MM.1S (cell line): ENCODE measurements at regions not wholly inside any gene's neighbourhood (a gene's known extent, or its start where the extent isn't known, plus 50 kb on each side); places are given as distances from the start of the nearest gene placed in this dataset.

ENCODE experiments used
- DNase-seq: peaks from one replicate; pipeline ENCODE4 v3.0.0-alpha.2; 2015
- H2AFZ ChIP-seq: fragments of 300-600 bp; sonication (generic); 2 replicates; pipeline ENCODE4 v1.6.0; 2016; ENCODE audit warnings: antibody characterized with exemption, low read length
- H3F3A ChIP-seq: fragments of 300-600 bp; sonication (generic); 2 replicates; pipeline ENCODE4 v1.6.1; 2016; ENCODE audit warnings: mild to moderate bottlenecking, antibody characterized with exemption, low read length, moderate library complexity, mixed read lengths; ENCODE audit not compliant: insufficient read depth
- H3K27ac ChIP-seq: fragments of 300-600 bp; sonication (generic); 2 replicates; pipeline ENCODE4 v1.5.1; 2016; ENCODE audit warnings: mild to moderate bottlenecking, low read length
- H3K27me3 ChIP-seq: fragments of 300-600 bp; sonication (generic); replicated peaks from 2 replicates; pipeline ENCODE4 v1.6.0; 2016; ENCODE audit warnings: low read length; ENCODE audit not compliant: insufficient read depth
- H3K36me3 ChIP-seq: fragments of 300-600 bp; sonication (generic); replicated peaks from 2 replicates; pipeline ENCODE4 v1.6.1; 2016; ENCODE audit warnings: mild to moderate bottlenecking, low read length, mixed read lengths; ENCODE audit not compliant: insufficient read depth
- H3K4me1 ChIP-seq: fragments of 300-600 bp; sonication (generic); 2 replicates; pipeline ENCODE4 v1.6.1; 2016; ENCODE audit warnings: low read length, mixed read lengths
- H3K4me2 ChIP-seq: fragments of 300-600 bp; sonication (generic); 2 replicates; pipeline ENCODE4 v1.6.0; 2016; ENCODE audit warnings: low read depth, low read length
- H3K4me3 ChIP-seq: fragments of 300-600 bp; sonication (generic); 2 replicates; pipeline ENCODE4 v1.5.1; 2016; ENCODE audit warnings: low read length, mixed read lengths
- H3K79me2 ChIP-seq: fragments of 300-600 bp; sonication (generic); 2 replicates; pipeline ENCODE4 v1.6.1; 2016; ENCODE audit warnings: mixed run types, low read length, mixed read lengths
- H3K9ac ChIP-seq: fragments of 300-600 bp; sonication (generic); 2 replicates; pipeline ENCODE4 v1.6.1; 2016; ENCODE audit warnings: low read length, mixed read lengths
- H3K9me2 ChIP-seq: fragments of 300-600 bp; sonication (generic); replicated peaks from 2 replicates; pipeline ENCODE4 v1.6.1; 2016; ENCODE audit warnings: mild to moderate bottlenecking, low read length, mixed read lengths; ENCODE audit not compliant: insufficient read depth
- H3K9me3 ChIP-seq: fragments of 300-600 bp; sonication (generic); replicated peaks from 2 replicates; pipeline ENCODE4 v1.6.1; 2016; ENCODE audit warnings: mild to moderate bottlenecking, low read length, mixed read lengths; ENCODE audit not compliant: insufficient read depth
- H4K20me1 ChIP-seq: fragments of 300-600 bp; sonication (generic); 2 replicates; pipeline ENCODE4 v1.6.1; 2016; ENCODE audit warnings: mild to moderate bottlenecking, low read length, moderate library complexity, mixed read lengths; ENCODE audit not compliant: insufficient read depth
- EZH2 ChIP-seq: fragments of 300-600 bp; sonication (generic); optimal IDR thresholded peaks from 2 replicates; pipeline ENCODE3; 2017; ENCODE audit warnings: low read depth, mild to moderate bottlenecking, antibody characterized with exemption, low read length, mixed read lengths
- EZH2phosphoT487 ChIP-seq: fragments of 300-600 bp; sonication (generic); IDR thresholded peaks from 2 replicates; pipeline ENCODE4 v1.6.1; 2018; ENCODE audit warnings: antibody characterized with exemption, low read length
- TF ChIP-seq, protein P1 (sequence below): fragments of 300-600 bp; sonication (generic); IDR thresholded peaks from 2 replicates; pipeline ENCODE4 v1.5.1; 2016; ENCODE audit warnings: antibody characterized with exemption, low read length, mixed read lengths

DNA sequence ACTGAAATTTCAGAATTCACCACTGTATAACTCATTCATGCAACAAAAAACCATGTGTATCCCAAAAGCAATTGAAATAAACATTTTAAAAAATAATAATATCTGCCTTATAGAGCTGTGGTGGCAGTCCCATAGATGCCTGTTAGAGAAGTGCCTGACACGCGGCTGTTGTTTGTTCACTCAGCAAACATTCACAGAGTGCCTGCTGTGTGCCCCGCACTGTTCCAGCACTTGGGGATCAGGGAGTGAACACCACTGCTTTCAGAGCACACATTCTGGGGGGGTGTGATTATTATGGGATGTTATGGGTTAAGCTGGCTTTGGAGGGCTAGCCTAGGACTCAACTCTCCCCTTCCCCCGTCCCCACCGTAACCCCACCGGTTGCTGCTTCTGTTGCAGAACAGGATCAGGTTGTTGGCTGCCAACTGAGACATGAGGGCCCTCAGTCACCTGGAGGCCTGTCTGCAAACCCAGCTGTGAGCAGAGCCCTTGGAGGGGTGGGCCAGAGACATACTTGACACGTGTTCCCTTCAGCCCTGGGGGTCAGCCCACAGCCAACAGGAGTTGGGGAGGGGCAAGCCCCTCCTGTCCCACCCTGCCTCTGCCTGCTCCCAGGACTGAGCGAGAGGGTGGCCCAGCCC is 103.3 kb upstream of the CIBAR2 start:
- no peaks in the 10 kb centered on the region for H4K20me1 ChIP-seq
- H3K36me3 ChIP-seq, result no peaks in the 10 kb centered on the region
- H3K27me3 ChIP-seq, result peaks cover 47% of the 10 kb centered on the region
- no peak overlapping the region for H3K27ac ChIP-seq
- no peaks in the 10 kb centered on the region for H3K4me1 ChIP-seq
- no peak overlapping the region for H2AFZ ChIP-seq
- no peak overlapping the region for H3K4me3 ChIP-seq
- H3K4me2 ChIP-seq, result no peak overlapping the region
- H3K9me3 ChIP-seq, result no peaks in the 10 kb centered on the region
- no peaks in the 10 kb centered on the region for H3K79me2 ChIP-seq
- no peaks in the 10 kb centered on the region for H3F3A ChIP-seq
- DNase-seq, result no peak
- no peaks in the 10 kb centered on the region for H3K9me2 ChIP-seq
- H3K9ac ChIP-seq, result no peak overlapping the region
- TF ChIP-seq EZH2phosphoT487, result no peak
- TF ChIP-seq EZH2, result no peak
- TF ChIP-seq, protein P1, sequence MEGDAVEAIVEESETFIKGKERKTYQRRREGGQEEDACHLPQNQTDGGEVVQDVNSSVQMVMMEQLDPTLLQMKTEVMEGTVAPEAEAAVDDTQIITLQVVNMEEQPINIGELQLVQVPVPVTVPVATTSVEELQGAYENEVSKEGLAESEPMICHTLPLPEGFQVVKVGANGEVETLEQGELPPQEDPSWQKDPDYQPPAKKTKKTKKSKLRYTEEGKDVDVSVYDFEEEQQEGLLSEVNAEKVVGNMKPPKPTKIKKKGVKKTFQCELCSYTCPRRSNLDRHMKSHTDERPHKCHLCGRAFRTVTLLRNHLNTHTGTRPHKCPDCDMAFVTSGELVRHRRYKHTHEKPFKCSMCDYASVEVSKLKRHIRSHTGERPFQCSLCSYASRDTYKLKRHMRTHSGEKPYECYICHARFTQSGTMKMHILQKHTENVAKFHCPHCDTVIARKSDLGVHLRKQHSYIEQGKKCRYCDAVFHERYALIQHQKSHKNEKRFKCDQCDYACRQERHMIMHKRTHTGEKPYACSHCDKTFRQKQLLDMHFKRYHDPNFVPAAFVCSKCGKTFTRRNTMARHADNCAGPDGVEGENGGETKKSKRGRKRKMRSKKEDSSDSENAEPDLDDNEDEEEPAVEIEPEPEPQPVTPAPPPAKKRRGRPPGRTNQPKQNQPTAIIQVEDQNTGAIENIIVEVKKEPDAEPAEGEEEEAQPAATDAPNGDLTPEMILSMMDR, result no peak

DNA sequence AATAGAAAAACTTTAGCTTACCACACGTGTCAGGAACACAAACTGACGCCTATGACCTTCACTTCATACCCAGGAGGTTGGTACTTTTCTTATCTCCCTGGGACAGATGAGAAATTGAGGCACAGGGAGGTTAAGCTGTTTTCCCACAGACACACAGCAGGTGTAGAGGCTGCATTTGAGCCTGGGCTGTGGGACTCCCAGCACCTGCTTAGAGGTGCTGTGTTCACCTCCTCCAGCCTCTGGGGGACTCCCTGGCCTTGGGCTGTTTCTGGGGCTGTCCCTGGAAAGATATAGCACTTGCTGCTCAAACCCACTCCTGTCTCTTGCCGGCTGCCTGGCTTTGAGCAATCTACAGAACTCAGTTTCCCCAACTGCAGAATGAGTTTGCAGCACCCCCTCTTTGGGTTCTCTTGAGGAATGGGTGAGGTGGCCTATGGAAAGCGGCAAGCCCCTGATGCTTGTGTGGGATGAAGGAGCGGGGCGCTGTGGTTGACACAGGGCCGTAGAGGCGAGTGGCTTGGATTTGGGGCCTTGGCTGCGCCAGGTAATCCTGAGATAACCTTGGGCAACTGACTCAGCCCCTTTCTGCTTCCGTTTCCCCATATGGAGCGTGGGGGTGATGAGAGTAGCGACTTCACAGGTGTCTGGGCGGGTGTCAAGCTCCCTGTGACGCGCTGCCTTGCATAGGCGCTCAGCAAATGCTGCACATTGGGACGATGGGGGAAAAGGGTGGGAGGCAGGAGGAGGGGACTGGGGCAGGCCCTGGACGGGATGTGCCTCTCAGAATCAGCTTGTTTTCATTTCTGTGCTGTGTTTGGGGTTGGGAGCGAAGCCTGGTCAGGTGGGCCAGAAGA is 104.5 kb upstream of the CIBAR2 start:
- peaks cover 42% of the 10 kb centered on the region for H3K27me3 ChIP-seq
- H3K9me2 ChIP-seq, result no peaks in the 10 kb centered on the region
- H3K27ac ChIP-seq, result no peak overlapping the region
- no peaks in the 10 kb centered on the region for H3K9me3 ChIP-seq
- H3K36me3 ChIP-seq, result no peaks in the 10 kb centered on the region
- no peak overlapping the region for H2AFZ ChIP-seq
- no peak overlapping the region for H3K4me3 ChIP-seq
- no peaks in the 10 kb centered on the region for H3F3A ChIP-seq
- no peaks in the 10 kb centered on the region for H4K20me1 ChIP-seq
- no peaks in the 10 kb centered on the region for H3K4me1 ChIP-seq
- no peaks in the 10 kb centered on the region for H3K79me2 ChIP-seq
- no peak for DNase-seq
- no peak overlapping the region for H3K9ac ChIP-seq
- TF ChIP-seq, protein P1, result no peak
- TF ChIP-seq EZH2phosphoT487 (no peak), EZH2 (no peak)
- H3K4me2 ChIP-seq, result no peak overlapping the region

DNA sequence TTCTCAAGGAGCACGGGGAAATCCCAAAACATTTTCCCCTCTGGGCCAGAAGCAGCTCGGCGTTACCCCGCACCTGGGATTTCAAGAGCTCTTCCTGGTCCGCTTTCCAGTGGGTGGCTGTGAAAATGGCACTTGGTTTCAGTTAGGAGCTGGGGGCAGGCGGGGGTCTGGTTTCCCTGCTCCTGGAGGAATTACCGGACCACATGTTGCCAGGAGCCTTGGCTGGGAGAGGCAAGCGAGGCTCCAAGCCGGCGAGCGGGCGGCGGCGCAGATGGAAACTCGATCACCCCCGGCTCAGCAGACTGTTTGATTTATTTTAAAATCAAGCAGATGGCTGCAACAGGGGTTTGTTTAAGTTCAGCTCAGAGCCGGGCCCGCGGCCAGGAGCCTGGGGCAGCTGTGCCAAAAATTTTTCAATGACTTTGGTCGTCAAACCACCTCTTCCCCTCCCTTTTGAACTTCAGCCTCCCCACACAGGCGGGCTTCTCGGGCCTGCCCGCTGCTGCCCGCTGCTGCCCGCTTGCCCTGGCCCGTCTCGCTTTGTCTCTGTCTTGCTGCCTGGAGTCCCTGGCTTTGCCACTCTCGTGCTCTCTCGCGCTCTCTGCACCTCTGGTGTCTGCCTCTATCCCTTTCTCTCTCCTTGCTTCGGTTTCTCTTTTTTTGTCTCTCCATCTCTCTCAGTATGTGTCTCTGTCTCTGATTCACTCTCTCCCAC is 108.0 kb upstream of the CIBAR2 start:
- Histone ChIP-seq H3K36me3 (no peaks in the 10 kb centered on the region), H3K27me3 (peaks cover 45% of the 10 kb centered on the region), H3K4me3 (no peak overlapping the region), H3K9me3 (no peaks in the 10 kb centered on the region), H3K4me2 (no peak overlapping the region), H3K9ac (no peak overlapping the region), H3K4me1 (no peaks in the 10 kb centered on the region), H3F3A (no peaks in the 10 kb centered on the region), H3K9me2 (no peaks in the 10 kb centered on the region), H4K20me1 (no peaks in the 10 kb centered on the region), H3K79me2 (no peaks in the 10 kb centered on the region), H3K27ac (no peak overlapping the region), H2AFZ (no peak overlapping the region)
- DNase-seq, result no peak
- TF ChIP-seq EZH2phosphoT487, result no peak
- TF ChIP-seq, protein P1, result no peak
- no peak for TF ChIP-seq EZH2
